ENCODE measurements at regions not wholly inside any gene's neighbourhood (a gene's known extent, or its start where the extent isn't known, plus 50 kb on each side); places are given as distances from the start of the nearest gene placed in this dataset.
"Not testable (repeated sequence)": the region's sequence is repeated elsewhere in the genome, so short reads cannot be mapped to it uniquely, and the experiment has no call there.

- peaks cover 2% of the 10 kb centered on the region for H3K27me3 Mint-ChIP-seq (ENCODE audit: insufficient read depth)
- Histone ChIP-seq H3K27ac (ENCODE audit: low read depth, low read length) (no peak overlapping the region), H3K27me3 (ENCODE audit: control insufficient read depth, insufficient read depth, low read length, poor library complexity, severe bottlenecking) (no peaks in the 10 kb centered on the region), H3K9me3 (ENCODE audit: control insufficient read depth, low read length) (no peaks in the 10 kb centered on the region), H3K4me1 (ENCODE audit: control insufficient read depth, insufficient read depth, low read length) (no peaks in the 10 kb centered on the region), H3K4me3 (ENCODE audit: low read length) (no peak overlapping the region), H3K36me3 (ENCODE audit: control insufficient read depth, insufficient read depth, low read length) (no peaks in the 10 kb centered on the region), H3K9ac (ENCODE audit: extremely low read depth, low read length, poor library complexity, severe bottlenecking) (no peak overlapping the region)
- H3K4me3 Mint-ChIP-seq, result no peak overlapping the region
- no peak for TF ChIP-seq CTCF (conservative IDR thresholded peaks at IDR 0.05)
- DNase-seq, result no peak
- 92 to 100% methylated on average over 2 of the region's 2 CpGs for WGBS, 2 experiments (ENCODE audit: insufficient coverage in 1 of 2, insufficient read length in 1 of 2)
- H3K9me3 Mint-ChIP-seq, result peaks cover 7% of the 10 kb centered on the region
- no peak overlapping the region for H3K27ac Mint-ChIP-seq
- peaks cover 9% of the 10 kb centered on the region for H3K4me1 Mint-ChIP-seq
- H3K36me3 Mint-ChIP-seq (ENCODE audit: low read depth), result no peaks in the 10 kb centered on the region
Observed at GRCh38 chr3:36182024-36182423, 198.3 kb upstream of the STAC start.

GRCh38 chr3:36187197-36187596 is 193.1 kb upstream of the STAC start:
- H3K27me3 Mint-ChIP-seq (ENCODE audit: insufficient read depth), result peaks cover 31% of the 10 kb centered on the region
- not testable (repeated sequence) for H3K27ac ChIP-seq (ENCODE audit: low read depth, low read length); H3K4me3 ChIP-seq (ENCODE audit: low read length); H3K36me3 Mint-ChIP-seq (ENCODE audit: low read depth); H3K9ac ChIP-seq (ENCODE audit: extremely low read depth, low read length, poor library complexity, severe bottlenecking); DNase-seq; H3K27me3 ChIP-seq (ENCODE audit: control insufficient read depth, insufficient read depth, low read length, poor library complexity, severe bottlenecking); H3K27ac Mint-ChIP-seq; H3K4me3 Mint-ChIP-seq; H3K36me3 ChIP-seq (ENCODE audit: control insufficient read depth, insufficient read depth, low read length); H3K4me1 ChIP-seq (ENCODE audit: control insufficient read depth, insufficient read depth, low read length)
- H3K9me3 ChIP-seq (ENCODE audit: control insufficient read depth, low read length), result peaks cover 17% of the 10 kb centered on the region
- WGBS, 2 experiments (ENCODE audit: insufficient coverage in 1 of 2, insufficient read length in 1 of 2), result 83 to 90% methylated on average over 2 of the region's 2 CpGs
- H3K9me3 Mint-ChIP-seq, result peaks cover 32% of the 10 kb centered on the region
- H3K4me1 Mint-ChIP-seq, result peaks cover 13% of the 10 kb centered on the region

GRCh38 chr3:36192901-36193300 is 187.4 kb upstream of the STAC start:
- H3K4me1 ChIP-seq (ENCODE audit: control insufficient read depth, insufficient read depth, low read length), result no peaks in the 10 kb centered on the region
- no peak overlapping the region for H3K27ac ChIP-seq (ENCODE audit: low read depth, low read length)
- Mint-ChIP-seq H3K9me3 (peaks cover 22% of the 10 kb centered on the region), H3K4me1 (peaks cover 13% of the 10 kb centered on the region), H3K4me3 (no peak overlapping the region), H3K27ac (no peak overlapping the region), H3K36me3 (ENCODE audit: low read depth) (no peaks in the 10 kb centered on the region), H3K27me3 (ENCODE audit: insufficient read depth) (peaks cover 63% of the 10 kb centered on the region)
- DNase-seq, result no peak
- no peaks in the 10 kb centered on the region for H3K36me3 ChIP-seq (ENCODE audit: control insufficient read depth, insufficient read depth, low read length)
- peaks cover 42% of the 10 kb centered on the region for H3K27me3 ChIP-seq (ENCODE audit: control insufficient read depth, insufficient read depth, low read length, poor library complexity, severe bottlenecking)
- H3K9ac ChIP-seq (ENCODE audit: extremely low read depth, low read length, poor library complexity, severe bottlenecking), result no peak overlapping the region
- no peak for TF ChIP-seq CTCF (conservative IDR thresholded peaks at IDR 0.05)
- H3K4me3 ChIP-seq (ENCODE audit: low read length), result no peak overlapping the region
- H3K9me3 ChIP-seq (ENCODE audit: control insufficient read depth, low read length), result peaks cover 17% of the 10 kb centered on the region

- Histone ChIP-seq H3K4me1 (ENCODE audit: control insufficient read depth, insufficient read depth, low read length) (no peaks in the 10 kb centered on the region), H3K27ac (ENCODE audit: low read depth, low read length) (no peak overlapping the region), H3K4me3 (ENCODE audit: low read length) (no peak overlapping the region), H3K9ac (ENCODE audit: extremely low read depth, low read length, poor library complexity, severe bottlenecking) (no peak overlapping the region), H3K27me3 (ENCODE audit: control insufficient read depth, insufficient read depth, low read length, poor library complexity, severe bottlenecking) (peaks cover 42% of the 10 kb centered on the region), H3K36me3 (ENCODE audit: control insufficient read depth, insufficient read depth, low read length) (no peaks in the 10 kb centered on the region), H3K9me3 (ENCODE audit: control insufficient read depth, low read length) (peaks cover 17% of the 10 kb centered on the region)
- Mint-ChIP-seq H3K9me3 (peaks cover 19% of the 10 kb centered on the region), H3K36me3 (ENCODE audit: low read depth) (no peaks in the 10 kb centered on the region), H3K27me3 (ENCODE audit: insufficient read depth) (peaks cover 57% of the 10 kb centered on the region), H3K27ac (no peak overlapping the region), H3K4me1 (peaks cover 13% of the 10 kb centered on the region), H3K4me3 (no peak overlapping the region)
- TF ChIP-seq CTCF (conservative IDR thresholded peaks at IDR 0.05), result no peak
- no peak for DNase-seq
- 90 to 100% methylated on average over 1 to 2 of the region's 2 CpGs for WGBS, 2 experiments (ENCODE audit: insufficient coverage in 1 of 2, insufficient read length in 1 of 2)
Observed at GRCh38 chr3:36193448-36193847, 186.9 kb upstream of the STAC start.
